Activated naive CD4-positive, alpha-beta T cell treated with anti-CD3 and anti-CD28 coated beads for 36 hours (primary cell): ENCODE measurements at regions not wholly inside any gene's neighbourhood (a gene's known extent, or its start where the extent isn't known, plus 50 kb on each side); places are given as distances from the start of the nearest gene placed in this dataset.

ENCODE experiments used
- CTCF ChIA-PET: fragments of 350-600 bp; sonication (Branson Sonifier 250); formaldehyde crosslinking; loops from one replicate; lab custom pipeline; 2021; ENCODE audit warnings: antibody characterized with exemption; lab: Charles Lee
- DNase-seq: peaks from one replicate; pipeline ENCODE4 v3.0.0-alpha.2; 2020
- H3K27ac Mint-ChIP-seq: one replicate; pipeline ENCODE4 v1.8.0; 2021; ENCODE audit warnings: mild to moderate bottlenecking, mixed read lengths
- H3K27me3 Mint-ChIP-seq: one replicate; pipeline ENCODE4 v1.8.0; 2021; ENCODE audit warnings: low read depth, mixed read lengths
- H3K36me3 Mint-ChIP-seq: one replicate; pipeline ENCODE4 v1.8.0; 2021; ENCODE audit warnings: low read depth, mixed read lengths
- H3K4me1 Mint-ChIP-seq: one replicate; pipeline ENCODE4 v1.8.0; 2021; ENCODE audit warnings: low read depth, mixed read lengths
- H3K4me3 Mint-ChIP-seq: one replicate; pipeline ENCODE4 v1.8.0; 2021; ENCODE audit warnings: mild to moderate bottlenecking, moderate library complexity, mixed read lengths
- H3K9me3 Mint-ChIP-seq: one replicate; pipeline ENCODE4 v1.8.0; 2021; ENCODE audit warnings: mixed read lengths
- intact Hi-C: fragments of 100-400 bp; cut with micrococcal nuclease; formaldehyde crosslinking; loops from one replicate; pipeline ENCODE4 v1.15.1; 2023

GRCh38 chrX:96615448-96615847, 69.2 kb upstream of the DIAPH2 start:
- no peak for DNase-seq
- intact Hi-C loops, result no loop called here
- CTCF ChIA-PET, result interaction anchor here (0.6 kb wide), 2 partner anchors 19 to 188 kb away, joined by 3 to 4 read pairs; no protein-coding TSS in a partner anchor
- Mint-ChIP-seq H3K4me3 (no peak overlapping the region), H3K9me3 (peaks cover 6% of the 10 kb centered on the region), H3K27me3 (no peaks in the 10 kb centered on the region), H3K27ac (no peak overlapping the region), H3K4me1 (no peaks in the 10 kb centered on the region), H3K36me3 (no peaks in the 10 kb centered on the region)

GRCh38 chrX:96619588-96619987, 65.1 kb upstream of the DIAPH2 start:
- H3K9me3 Mint-ChIP-seq, result peaks cover 6% of the 10 kb centered on the region
- intact Hi-C loops, result no loop called here
- H3K4me3 Mint-ChIP-seq, result no peak overlapping the region
- no peak for DNase-seq
- CTCF ChIA-PET, result no interaction called here
- H3K36me3 Mint-ChIP-seq, result no peaks in the 10 kb centered on the region
- no peaks in the 10 kb centered on the region for H3K27me3 Mint-ChIP-seq
- no peaks in the 10 kb centered on the region for H3K4me1 Mint-ChIP-seq
- H3K27ac Mint-ChIP-seq, result no peak overlapping the region

DNA sequence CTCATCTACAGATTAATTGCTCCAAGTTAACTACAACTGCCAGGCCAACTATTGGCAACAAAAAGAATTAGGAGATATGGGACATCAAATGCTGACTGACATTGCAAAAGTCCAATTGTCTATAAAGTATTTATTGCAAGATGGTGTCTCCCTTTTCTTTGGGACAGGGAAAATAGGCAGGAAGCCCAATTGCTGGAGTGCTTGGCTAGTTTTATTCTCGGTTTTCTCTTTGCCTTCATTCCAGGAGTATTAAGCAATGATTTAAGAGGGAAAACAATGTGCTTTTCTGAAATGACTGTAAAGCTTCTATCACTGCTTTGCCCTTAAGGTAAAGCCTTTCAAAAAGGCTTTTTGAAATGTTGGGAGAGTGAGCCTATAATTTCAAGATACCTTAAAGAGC, 62.8 kb upstream of the DIAPH2 start:
- no peak for DNase-seq
- Mint-ChIP-seq H3K27ac (no peak overlapping the region), H3K36me3 (no peaks in the 10 kb centered on the region), H3K9me3 (peaks cover 6% of the 10 kb centered on the region), H3K4me1 (no peaks in the 10 kb centered on the region), H3K27me3 (no peaks in the 10 kb centered on the region), H3K4me3 (no peak overlapping the region)
- intact Hi-C loops, result no loop called here
- CTCF ChIA-PET, result no interaction called here
